WTC11 (cell line): ENCODE measurements at regions not wholly inside any gene's neighbourhood (a gene's known extent, or its start where the extent isn't known, plus 50 kb on each side); places are given as distances from the start of the nearest gene placed in this dataset.

Experiments used
- ATAC-seq: fragments of 200-7000 bp; cut with Tn5 transposase; 2 replicates; pipeline ENCODE4 v1.10.0; 2021; ENCODE audit warnings: mild to moderate bottlenecking, moderate library complexity
- CTCF ChIA-PET: fragments of 300-600 bp; sonication (Branson Sonifier 250); formaldehyde crosslinking; loops from one replicate; lab custom pipeline; 2021; ENCODE audit warnings: antibody characterized with exemption; lab: Charles Lee
- POLR2A ChIA-PET: fragments of 350-600 bp; sonication (Branson Sonifier 250); formaldehyde crosslinking; loops from one replicate; lab custom pipeline; 2021; ENCODE audit warnings: antibody characterized with exemption; lab: Charles Lee
- DNase-seq: peaks from one replicate; pipeline ENCODE4 v3.0.0; 2021; ENCODE audit warnings: low spot score
- H3K27ac Mint-ChIP-seq: 2 replicates; pipeline ENCODE4 v1.8.0; 2021; ENCODE audit warnings: mixed read lengths
- H3K27me3 Mint-ChIP-seq: 2 replicates; pipeline ENCODE4 v1.8.0; 2021; ENCODE audit warnings: low read depth, mild to moderate bottlenecking, moderate library complexity, mixed read lengths
- H3K36me3 Mint-ChIP-seq: 2 replicates; pipeline ENCODE4 v1.8.0; 2021; ENCODE audit warnings: mixed read lengths
- H3K4me1 Mint-ChIP-seq: 2 replicates; pipeline ENCODE4 v1.8.0; 2022; ENCODE audit warnings: mixed read lengths
- H3K4me3 Mint-ChIP-seq: 2 replicates; pipeline ENCODE4 v1.8.0; 2021; ENCODE audit warnings: mild to moderate bottlenecking, moderate library complexity, mixed read lengths
- H3K9me3 Mint-ChIP-seq: 2 replicates; pipeline ENCODE4 v1.8.0; 2021; ENCODE audit warnings: mixed read lengths
- CREB1 ChIP-seq: sonication (generic); formaldehyde crosslinking; IDR thresholded peaks from 2 replicates; pipeline ENCODE4 v1.8.0; 2023; ENCODE audit warnings: mild to moderate bottlenecking, missing genetic modification reagents
- ESRRA ChIP-seq: sonication (generic); formaldehyde crosslinking; IDR thresholded peaks from 2 replicates; pipeline ENCODE4 v1.8.1; 2022; ENCODE audit warnings: mild to moderate bottlenecking, missing genetic modification reagents, borderline replicate concordance
- ETV6 ChIP-seq: sonication (generic); formaldehyde crosslinking; IDR thresholded peaks from 2 replicates; pipeline ENCODE4 v1.8.1; 2022; ENCODE audit warnings: mild to moderate bottlenecking, missing genetic modification reagents
- FOXJ3 ChIP-seq: sonication (generic); formaldehyde crosslinking; IDR thresholded peaks from 2 replicates; pipeline ENCODE4 v1.9.0; 2021; ENCODE audit warnings: missing genetic modification reagents, mild to moderate bottlenecking, borderline replicate concordance
- FOXP1 ChIP-seq: sonication (generic); formaldehyde crosslinking; IDR thresholded peaks from 2 replicates; pipeline ENCODE4 v1.8.0; 2022; ENCODE audit warnings: missing genetic modification reagents, mild to moderate bottlenecking, moderate library complexity, borderline replicate concordance
- HMGA2 ChIP-seq: fragments of 250-450 bp; sonication (Bioruptor Pico); IDR thresholded peaks from 2 replicates; pipeline ENCODE4 v1.4.0; 2021; ENCODE audit warnings: mild to moderate bottlenecking, moderate library complexity
- JAZF1 ChIP-seq: fragments of 250-450 bp; sonication (Bioruptor Pico); IDR thresholded peaks from 2 replicates; pipeline ENCODE4 v1.9.0; 2021; ENCODE audit warnings: moderate library complexity, mild to moderate bottlenecking, inconsistent platforms
- MXD4 ChIP-seq: fragments of 250-450 bp; sonication (Bioruptor Pico); IDR thresholded peaks from 2 replicates; pipeline ENCODE4 v1.8.0; 2021; ENCODE audit warnings: mild to moderate bottlenecking, moderate library complexity, borderline replicate concordance
- NR1H2 ChIP-seq: sonication (generic); formaldehyde crosslinking; IDR thresholded peaks from 2 replicates; pipeline ENCODE4 v1.9.0; 2021; ENCODE audit warnings: mild to moderate bottlenecking, moderate library complexity, missing genetic modification reagents
- PRRX2 ChIP-seq: fragments of 250-450 bp; sonication (Bioruptor Pico); IDR thresholded peaks from 2 replicates; pipeline ENCODE4 v1.8.0; 2021; ENCODE audit warnings: mild to moderate bottlenecking
- SMAD4 ChIP-seq: sonication (generic); formaldehyde crosslinking; IDR thresholded peaks from 2 replicates; pipeline ENCODE4 v1.8.0; 2022; ENCODE audit warnings: mild to moderate bottlenecking, missing genetic modification reagents
- TEAD1 ChIP-seq: sonication (generic); formaldehyde crosslinking; IDR thresholded peaks from 2 replicates; pipeline ENCODE4 v1.8.0; 2022; ENCODE audit warnings: mild to moderate bottlenecking, missing genetic modification reagents
- ZBTB21 ChIP-seq: sonication (generic); formaldehyde crosslinking; IDR thresholded peaks from 2 replicates; pipeline ENCODE4 v1.8.1; 2023; ENCODE audit warnings: mild to moderate bottlenecking, missing genetic modification reagents, borderline replicate concordance
- ZNF138 ChIP-seq: sonication (generic); formaldehyde crosslinking; conservative IDR thresholded peaks from 2 replicates; pipeline ENCODE4 v1.8.1; 2022; ENCODE audit warnings: mild to moderate bottlenecking, moderate library complexity, missing genetic modification reagents
- ZNF232 ChIP-seq: sonication (generic); formaldehyde crosslinking; IDR thresholded peaks from 2 replicates; pipeline ENCODE4 v1.8.0; 2022; ENCODE audit warnings: mild to moderate bottlenecking, missing genetic modification reagents
- ZNF263 ChIP-seq: sonication (generic); formaldehyde crosslinking; IDR thresholded peaks from 2 replicates; pipeline ENCODE4 v1.8.1; 2022; ENCODE audit warnings: low read depth, mild to moderate bottlenecking, moderate library complexity, missing genetic modification reagents
- ZNF396 ChIP-seq: fragments of 250-450 bp; sonication (Bioruptor Pico); IDR thresholded peaks from 2 replicates; pipeline ENCODE4 v1.8.0; 2021; ENCODE audit warnings: mild to moderate bottlenecking, moderate library complexity, borderline replicate concordance
- ZNF416 ChIP-seq: fragments of 250-450 bp; sonication (Bioruptor Pico); IDR thresholded peaks from 2 replicates; pipeline ENCODE4 v1.9.0; 2021; ENCODE audit warnings: mild to moderate bottlenecking, inconsistent platforms
- ZNF423 ChIP-seq: fragments of 250-450 bp; sonication (Bioruptor Pico); IDR thresholded peaks from 2 replicates; pipeline ENCODE4 v2.1.2; 2022; ENCODE audit warnings: mild to moderate bottlenecking, moderate library complexity
- ZNF671 ChIP-seq: fragments of 250-450 bp; sonication (Bioruptor Pico); IDR thresholded peaks from 2 replicates; pipeline ENCODE4 v1.8.0; 2021; ENCODE audit warnings: mild to moderate bottlenecking
- TF ChIP-seq, protein P1 (sequence below): sonication (generic); formaldehyde crosslinking; IDR thresholded peaks from 2 replicates; pipeline ENCODE4 v1.8.1; 2022; ENCODE audit warnings: mild to moderate bottlenecking, missing genetic modification reagents, moderate library complexity, borderline replicate concordance
- TF ChIP-seq, protein P2 (sequence below): sonication (generic); formaldehyde crosslinking; IDR thresholded peaks from 2 replicates; pipeline ENCODE4 v1.8.0; 2022; ENCODE audit warnings: mild to moderate bottlenecking, missing genetic modification reagents
- TF ChIP-seq, protein P3 (sequence below): sonication (generic); formaldehyde crosslinking; IDR thresholded peaks from 2 replicates; pipeline ENCODE4 v1.8.1; 2022; ENCODE audit warnings: mild to moderate bottlenecking, moderate library complexity, missing genetic modification reagents
- TF ChIP-seq, protein P4 (sequence below): fragments of 250-450 bp; sonication (Bioruptor Pico); IDR thresholded peaks from 2 replicates; pipeline ENCODE4 v1.9.0; 2021; ENCODE audit warnings: moderate library complexity, mild to moderate bottlenecking, inconsistent platforms, borderline replicate concordance

DNA sequence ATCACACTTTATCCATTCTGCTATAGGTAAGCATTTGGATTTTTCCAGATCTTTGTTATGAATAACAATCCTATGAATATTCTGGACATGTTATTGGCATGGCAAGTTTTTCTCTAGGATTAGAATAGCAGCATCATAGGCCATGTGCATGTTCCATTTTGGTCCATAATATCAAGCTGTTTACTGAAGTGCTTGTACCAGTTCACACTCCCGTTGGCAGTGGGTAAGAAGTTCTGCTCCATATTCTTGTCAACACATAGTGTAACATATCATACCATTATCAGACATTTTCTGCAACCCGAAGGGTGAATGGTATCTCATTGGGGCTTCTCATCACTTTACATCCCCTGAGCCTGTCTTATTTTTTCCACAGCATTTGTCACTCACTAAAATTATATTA is 661.9 kb upstream of the SALL1 start:
- H3K36me3 Mint-ChIP-seq = peaks cover 7% of the 10 kb centered on the region
- no peak overlapping the region for H3K27ac Mint-ChIP-seq
- peaks cover 17% of the 10 kb centered on the region for H3K9me3 Mint-ChIP-seq
- no peak overlapping the region for H3K4me3 Mint-ChIP-seq
- TF ChIP-seq FOXP1 (CRISPR knock-in tag) (no peak), ZNF396 (no peak), ZNF671 (CRISPR knock-in tag) (no peak), ZNF263 (CRISPR knock-in tag) (no peak), FOXJ3 (CRISPR knock-in tag) (no peak), ZBTB21 (CRISPR knock-in tag) (no peak), TEAD1 (CRISPR knock-in tag) (no peak), ESRRA (no peak), JAZF1 (CRISPR knock-in tag) (no peak), ZNF416 (CRISPR knock-in tag) (no peak)
- TF ChIP-seq, protein P1, sequence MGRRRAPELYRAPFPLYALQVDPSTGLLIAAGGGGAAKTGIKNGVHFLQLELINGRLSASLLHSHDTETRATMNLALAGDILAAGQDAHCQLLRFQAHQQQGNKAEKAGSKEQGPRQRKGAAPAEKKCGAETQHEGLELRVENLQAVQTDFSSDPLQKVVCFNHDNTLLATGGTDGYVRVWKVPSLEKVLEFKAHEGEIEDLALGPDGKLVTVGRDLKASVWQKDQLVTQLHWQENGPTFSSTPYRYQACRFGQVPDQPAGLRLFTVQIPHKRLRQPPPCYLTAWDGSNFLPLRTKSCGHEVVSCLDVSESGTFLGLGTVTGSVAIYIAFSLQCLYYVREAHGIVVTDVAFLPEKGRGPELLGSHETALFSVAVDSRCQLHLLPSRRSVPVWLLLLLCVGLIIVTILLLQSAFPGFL (CRISPR knock-in tag) = no peak
- TF ChIP-seq, protein P2, sequence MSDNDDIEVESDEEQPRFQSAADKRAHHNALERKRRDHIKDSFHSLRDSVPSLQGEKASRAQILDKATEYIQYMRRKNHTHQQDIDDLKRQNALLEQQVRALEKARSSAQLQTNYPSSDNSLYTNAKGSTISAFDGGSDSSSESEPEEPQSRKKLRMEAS (CRISPR knock-in tag) = no peak
- TF ChIP-seq, protein P3, sequence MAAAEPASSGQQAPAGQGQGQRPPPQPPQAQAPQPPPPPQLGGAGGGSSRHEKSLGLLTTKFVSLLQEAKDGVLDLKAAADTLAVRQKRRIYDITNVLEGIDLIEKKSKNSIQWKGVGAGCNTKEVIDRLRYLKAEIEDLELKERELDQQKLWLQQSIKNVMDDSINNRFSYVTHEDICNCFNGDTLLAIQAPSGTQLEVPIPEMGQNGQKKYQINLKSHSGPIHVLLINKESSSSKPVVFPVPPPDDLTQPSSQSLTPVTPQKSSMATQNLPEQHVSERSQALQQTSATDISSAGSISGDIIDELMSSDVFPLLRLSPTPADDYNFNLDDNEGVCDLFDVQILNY = no peak
- no peak for DNase-seq
- H3K4me1 Mint-ChIP-seq = no peaks in the 10 kb centered on the region
- POLR2A ChIA-PET = no interaction called here
- no peak for ATAC-seq
- CTCF ChIA-PET = interaction anchor here (9.6 kb wide), 1 partner anchor 159 kb away, joined by 149 read pairs; no protein-coding TSS in a partner anchor
- H3K27me3 Mint-ChIP-seq = 0 out of 2 replicates have a peak, but pooled peaks cover 2% of the 10 kb centered on the region

DNA sequence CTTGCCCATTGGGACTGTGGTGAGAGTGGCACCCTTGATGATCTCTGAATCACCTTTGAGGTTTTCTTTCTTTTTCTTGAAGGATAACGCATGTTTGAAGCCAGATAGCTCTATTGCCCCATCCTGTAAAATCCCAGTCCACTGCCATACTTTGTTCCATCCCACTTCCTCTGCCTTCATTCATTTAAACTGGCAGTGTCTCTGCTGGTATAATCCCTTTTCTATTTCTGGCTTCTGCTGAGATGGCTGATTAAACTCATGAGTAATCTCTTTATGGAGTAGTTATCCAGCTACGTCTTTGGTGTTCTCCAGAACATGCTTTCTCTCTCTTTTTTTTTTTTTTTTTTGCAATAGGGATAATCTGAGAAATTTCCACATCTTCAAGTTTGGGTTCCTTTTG is 656.5 kb upstream of the SALL1 start:
- ChIA-PET CTCF (interaction anchor here (0.6 to 0.7 kb wide), 3 partner anchors 134 to 432 kb away, joined by 3 to 4 read pairs (median 4); no protein-coding TSS in a partner anchor), POLR2A (no interaction called here)
- H3K9me3 Mint-ChIP-seq = peaks cover 22% of the 10 kb centered on the region
- no peak overlapping the region for H3K27ac Mint-ChIP-seq
- peaks cover 13% of the 10 kb centered on the region for H3K36me3 Mint-ChIP-seq
- H3K4me3 Mint-ChIP-seq = no peak overlapping the region
- no peak for ATAC-seq
- H3K4me1 Mint-ChIP-seq = no peaks in the 10 kb centered on the region
- DNase-seq = no peak
- TF ChIP-seq CREB1 (CRISPR knock-in tag) (no peak), ZNF423 (CRISPR knock-in tag) (no peak), HMGA2 (CRISPR knock-in tag) (no peak), NR1H2 (CRISPR knock-in tag) (no peak), PRRX2 (CRISPR knock-in tag) (no peak), ZNF232 (CRISPR knock-in tag) (no peak), SMAD4 (CRISPR knock-in tag) (no peak), MXD4 (CRISPR knock-in tag) (no peak), ZNF138 (no peak)
- TF ChIP-seq, protein P4, sequence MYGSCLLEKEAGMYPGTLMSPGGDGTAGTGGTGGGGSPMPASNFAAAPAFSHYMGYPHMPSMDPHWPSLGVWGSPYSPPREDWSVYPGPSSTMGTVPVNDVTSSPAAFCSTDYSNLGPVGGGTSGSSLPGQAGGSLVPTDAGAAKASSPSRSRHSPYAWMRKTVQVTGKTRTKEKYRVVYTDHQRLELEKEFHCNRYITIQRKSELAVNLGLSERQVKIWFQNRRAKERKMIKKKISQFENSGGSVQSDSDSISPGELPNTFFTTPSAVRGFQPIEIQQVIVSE (CRISPR knock-in tag) = no peak
- TF ChIP-seq, all 79 proteins: peak for 0
- peaks cover 4% of the 10 kb centered on the region; the same call in 1 of the 2 replicates for H3K27me3 Mint-ChIP-seq

DNA sequence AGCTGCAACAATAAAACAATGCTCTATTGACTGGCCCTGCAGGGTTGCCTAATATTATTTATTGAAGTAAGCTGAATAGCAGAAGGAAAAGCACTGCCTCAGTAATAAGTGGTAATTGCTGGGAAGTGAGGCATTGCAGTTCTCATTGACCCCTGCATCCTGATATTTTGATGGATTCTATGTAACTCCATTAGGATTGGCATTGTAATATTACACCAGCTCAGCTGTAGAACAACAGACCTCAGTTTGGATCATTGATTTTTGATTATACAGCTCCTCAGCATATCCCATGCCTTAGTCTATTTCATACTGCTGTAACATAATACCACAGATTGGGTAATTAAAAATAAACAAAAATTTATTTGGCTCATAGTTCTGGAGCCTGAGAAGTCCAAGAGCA is 650.6 kb upstream of the SALL1 start:
- DNase-seq (no peak), ATAC-seq (no peak)
- Mint-ChIP-seq H3K4me3 (no peak overlapping the region), H3K36me3 (no peaks in the 10 kb centered on the region), H3K9me3 (peaks cover 7% of the 10 kb centered on the region), H3K27ac (no peak overlapping the region), H3K27me3 (no peaks in the 10 kb centered on the region; the same call in 1 of the 2 replicates), H3K4me1 (peaks cover 4% of the 10 kb centered on the region; the same call in 1 of the 2 replicates)
- ChIA-PET POLR2A (no interaction called here), CTCF (no interaction called here)
- TF ChIP-seq ETV6 (CRISPR knock-in tag) = no peak
- no peak for TF ChIP-seq ZNF396
- no peak for TF ChIP-seq ZBTB21 (CRISPR knock-in tag)
